Ishikawa (cell line): ENCODE measurements at regions not wholly inside any gene's neighbourhood (a gene's known extent, or its start where the extent isn't known, plus 50 kb on each side); places are given as distances from the start of the nearest gene placed in this dataset.

Experiments used
- CEBPB ChIP-seq: IDR thresholded peaks from 2 replicates; pipeline ENCODE4 v1.6.1; 2012
- CREB1 ChIP-seq: IDR thresholded peaks from 2 replicates; pipeline ENCODE4 v1.6.1; 2012; ENCODE audit warnings: low read depth
- EGR1 ChIP-seq: IDR thresholded peaks from 2 replicates; pipeline ENCODE4 v1.6.1; 2012
- EP300 ChIP-seq: IDR thresholded peaks from 2 replicates; pipeline ENCODE4 v1.6.1; 2012; ENCODE audit warnings: borderline replicate concordance
- FOXM1 ChIP-seq: IDR thresholded peaks from 2 replicates; pipeline ENCODE4 v1.6.1; 2012; ENCODE audit warnings: low read depth, borderline replicate concordance
- NFIC ChIP-seq: IDR thresholded peaks from 2 replicates; pipeline ENCODE4 v1.6.1; 2012
- RAD21 ChIP-seq: IDR thresholded peaks from 2 replicates; pipeline ENCODE4 v1.6.1; 2012; ENCODE audit warnings: low read depth
- TAF1 ChIP-seq: IDR thresholded peaks from 2 replicates; pipeline ENCODE4 v1.6.1; 2012; ENCODE audit warnings: low read depth, mild to moderate bottlenecking
- TCF12 ChIP-seq: IDR thresholded peaks from 2 replicates; pipeline ENCODE4 v1.6.1; 2012; ENCODE audit warnings: low read depth
- TEAD4 ChIP-seq: IDR thresholded peaks from 2 replicates; pipeline ENCODE4 v1.6.1; 2012
- USF1 ChIP-seq: IDR thresholded peaks from 2 replicates; pipeline ENCODE4 v1.6.1; 2012
- YY1 ChIP-seq: IDR thresholded peaks from 2 replicates; pipeline ENCODE4 v1.6.1; 2012; ENCODE audit warnings: low read depth
- ZBTB7A ChIP-seq: IDR thresholded peaks from 2 replicates; pipeline ENCODE4 v1.6.1; 2012; ENCODE audit warnings: low read depth
- TF ChIP-seq, protein P1 (sequence below): IDR thresholded peaks from 2 replicates; pipeline ENCODE4 v1.6.1; 2012; ENCODE audit warnings: low read depth, mild to moderate bottlenecking
- TF ChIP-seq, protein P2 (sequence below): IDR thresholded peaks from 2 replicates; pipeline ENCODE4 v1.6.1; 2012

DNA sequence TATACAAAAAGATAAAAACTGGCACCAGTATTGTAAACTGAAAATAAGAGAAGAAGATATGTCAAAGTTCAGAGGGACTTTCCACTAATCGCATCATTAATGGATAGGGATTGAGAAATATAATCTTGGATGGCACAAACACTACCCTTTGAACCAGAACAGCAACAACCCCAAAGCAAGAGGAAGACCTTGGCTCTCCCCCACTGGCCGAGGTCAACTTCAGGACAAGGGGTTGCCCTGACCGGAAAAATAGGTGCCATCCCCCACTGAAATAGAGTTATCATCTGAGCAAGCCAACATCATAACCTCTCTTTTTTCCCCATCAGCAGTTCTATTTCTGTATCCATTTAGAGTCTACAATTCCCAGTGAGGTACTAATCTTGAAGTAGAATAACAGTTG lies 72.4 kb upstream of the PCED1B start:
- no peak for TF ChIP-seq TEAD4
- TF ChIP-seq RAD21: no peak
- no peak for TF ChIP-seq ZBTB7A
- no peak for TF ChIP-seq NFIC
- TF ChIP-seq YY1: no peak
- no peak for TF ChIP-seq CEBPB
- TF ChIP-seq, protein P1, sequence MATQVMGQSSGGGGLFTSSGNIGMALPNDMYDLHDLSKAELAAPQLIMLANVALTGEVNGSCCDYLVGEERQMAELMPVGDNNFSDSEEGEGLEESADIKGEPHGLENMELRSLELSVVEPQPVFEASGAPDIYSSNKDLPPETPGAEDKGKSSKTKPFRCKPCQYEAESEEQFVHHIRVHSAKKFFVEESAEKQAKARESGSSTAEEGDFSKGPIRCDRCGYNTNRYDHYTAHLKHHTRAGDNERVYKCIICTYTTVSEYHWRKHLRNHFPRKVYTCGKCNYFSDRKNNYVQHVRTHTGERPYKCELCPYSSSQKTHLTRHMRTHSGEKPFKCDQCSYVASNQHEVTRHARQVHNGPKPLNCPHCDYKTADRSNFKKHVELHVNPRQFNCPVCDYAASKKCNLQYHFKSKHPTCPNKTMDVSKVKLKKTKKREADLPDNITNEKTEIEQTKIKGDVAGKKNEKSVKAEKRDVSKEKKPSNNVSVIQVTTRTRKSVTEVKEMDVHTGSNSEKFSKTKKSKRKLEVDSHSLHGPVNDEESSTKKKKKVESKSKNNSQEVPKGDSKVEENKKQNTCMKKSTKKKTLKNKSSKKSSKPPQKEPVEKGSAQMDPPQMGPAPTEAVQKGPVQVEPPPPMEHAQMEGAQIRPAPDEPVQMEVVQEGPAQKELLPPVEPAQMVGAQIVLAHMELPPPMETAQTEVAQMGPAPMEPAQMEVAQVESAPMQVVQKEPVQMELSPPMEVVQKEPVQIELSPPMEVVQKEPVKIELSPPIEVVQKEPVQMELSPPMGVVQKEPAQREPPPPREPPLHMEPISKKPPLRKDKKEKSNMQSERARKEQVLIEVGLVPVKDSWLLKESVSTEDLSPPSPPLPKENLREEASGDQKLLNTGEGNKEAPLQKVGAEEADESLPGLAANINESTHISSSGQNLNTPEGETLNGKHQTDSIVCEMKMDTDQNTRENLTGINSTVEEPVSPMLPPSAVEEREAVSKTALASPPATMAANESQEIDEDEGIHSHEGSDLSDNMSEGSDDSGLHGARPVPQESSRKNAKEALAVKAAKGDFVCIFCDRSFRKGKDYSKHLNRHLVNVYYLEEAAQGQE: no peak
- TF ChIP-seq EGR1: no peak
- no peak for TF ChIP-seq EP300
- no peak for TF ChIP-seq USF1
- TF ChIP-seq, protein P2, sequence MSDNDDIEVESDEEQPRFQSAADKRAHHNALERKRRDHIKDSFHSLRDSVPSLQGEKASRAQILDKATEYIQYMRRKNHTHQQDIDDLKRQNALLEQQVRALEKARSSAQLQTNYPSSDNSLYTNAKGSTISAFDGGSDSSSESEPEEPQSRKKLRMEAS: no peak

- no peak for TF ChIP-seq ZBTB7A
- TF ChIP-seq USF1: no peak
- no peak for TF ChIP-seq EP300
- TF ChIP-seq, protein P2: no peak
- TF ChIP-seq TAF1: no peak
- TF ChIP-seq NFIC: no peak
- no peak for TF ChIP-seq YY1
- TF ChIP-seq CEBPB: no peak
- no peak for TF ChIP-seq TCF12
- no peak for TF ChIP-seq EGR1
- no peak for TF ChIP-seq CREB1
- TF ChIP-seq TEAD4: no peak
- no peak for TF ChIP-seq FOXM1
- TF ChIP-seq, protein P1: no peak
- TF ChIP-seq RAD21: no peak
Observed at GRCh38 chr12:47012552-47012951, 66.9 kb upstream of the PCED1B start.

DNA sequence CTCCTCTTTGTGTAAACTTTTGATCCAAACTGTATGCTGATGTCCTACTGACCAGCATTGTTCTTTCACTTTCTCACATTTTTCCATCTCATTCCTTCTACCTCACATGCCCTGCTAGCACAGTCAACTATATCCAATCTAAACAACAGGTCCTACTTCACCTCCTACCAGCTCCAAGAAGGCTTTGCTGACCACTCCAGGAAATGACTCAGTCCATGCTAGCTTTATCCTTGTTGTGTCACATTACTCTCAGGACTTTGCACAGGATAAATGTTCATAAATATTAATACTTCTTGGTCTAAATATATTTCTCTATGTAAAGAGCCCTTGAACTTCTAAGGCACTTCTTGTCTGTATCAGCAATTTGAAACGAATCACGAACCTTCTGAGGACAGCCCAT lies 64.9 kb upstream of the PCED1B start:
- TF ChIP-seq CEBPB (no peak), ZBTB7A (no peak), TEAD4 (no peak), TAF1 (no peak), EGR1 (no peak), NFIC (no peak), CREB1 (no peak), YY1 (no peak), USF1 (no peak), FOXM1 (no peak), RAD21 (no peak), TCF12 (no peak), EP300 (no peak)
- TF ChIP-seq, protein P1: no peak
- TF ChIP-seq, protein P2: no peak

GRCh38 chr12:47015381-47015780 lies 64.0 kb upstream of the PCED1B start:
- TF ChIP-seq TEAD4: peak; percentile 12; the same call in 1 of the 2 replicates
- no peak for TF ChIP-seq YY1
